ENCODE measurements at regions not wholly inside any gene's neighbourhood (a gene's known extent, or its start where the extent isn't known, plus 50 kb on each side); places are given as distances from the start of the nearest gene placed in this dataset.

- Histone ChIP-seq H3K36me3 (no peaks in the 10 kb centered on the region), H3K27me3 (no peaks in the 10 kb centered on the region), H3K9me3 (peaks cover 0 to 4% (median 0%) of the 10 kb centered on the region in 4 donors), H3K4me1 (no peaks in the 10 kb centered on the region), H3K27ac (no peak overlapping the region), H3K4me3 (no peak overlapping the region)
- no peak for ATAC-seq (ENCODE audit: low FRiP score in 2 of 2)
- DNase-seq = no peak
- no peak for TF ChIP-seq EP300 (IDR thresholded peaks at IDR 0.05)
- TF ChIP-seq, protein P1, sequence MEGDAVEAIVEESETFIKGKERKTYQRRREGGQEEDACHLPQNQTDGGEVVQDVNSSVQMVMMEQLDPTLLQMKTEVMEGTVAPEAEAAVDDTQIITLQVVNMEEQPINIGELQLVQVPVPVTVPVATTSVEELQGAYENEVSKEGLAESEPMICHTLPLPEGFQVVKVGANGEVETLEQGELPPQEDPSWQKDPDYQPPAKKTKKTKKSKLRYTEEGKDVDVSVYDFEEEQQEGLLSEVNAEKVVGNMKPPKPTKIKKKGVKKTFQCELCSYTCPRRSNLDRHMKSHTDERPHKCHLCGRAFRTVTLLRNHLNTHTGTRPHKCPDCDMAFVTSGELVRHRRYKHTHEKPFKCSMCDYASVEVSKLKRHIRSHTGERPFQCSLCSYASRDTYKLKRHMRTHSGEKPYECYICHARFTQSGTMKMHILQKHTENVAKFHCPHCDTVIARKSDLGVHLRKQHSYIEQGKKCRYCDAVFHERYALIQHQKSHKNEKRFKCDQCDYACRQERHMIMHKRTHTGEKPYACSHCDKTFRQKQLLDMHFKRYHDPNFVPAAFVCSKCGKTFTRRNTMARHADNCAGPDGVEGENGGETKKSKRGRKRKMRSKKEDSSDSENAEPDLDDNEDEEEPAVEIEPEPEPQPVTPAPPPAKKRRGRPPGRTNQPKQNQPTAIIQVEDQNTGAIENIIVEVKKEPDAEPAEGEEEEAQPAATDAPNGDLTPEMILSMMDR (IDR thresholded peaks at IDR 0.05) = no peak
- TF ChIP-seq POLR2AphosphoS5 (IDR thresholded peaks at IDR 0.05) = no peak
- TF ChIP-seq POLR2A (IDR thresholded peaks at IDR 0.05) = no peak
- 0% methylated on average over 1 of the region's 1 CpG for WGBS, 2 donors
Measured at GRCh38 chr4:60096676-60097075, 1103.5 kb upstream of the ADGRL3 start.

DNA sequence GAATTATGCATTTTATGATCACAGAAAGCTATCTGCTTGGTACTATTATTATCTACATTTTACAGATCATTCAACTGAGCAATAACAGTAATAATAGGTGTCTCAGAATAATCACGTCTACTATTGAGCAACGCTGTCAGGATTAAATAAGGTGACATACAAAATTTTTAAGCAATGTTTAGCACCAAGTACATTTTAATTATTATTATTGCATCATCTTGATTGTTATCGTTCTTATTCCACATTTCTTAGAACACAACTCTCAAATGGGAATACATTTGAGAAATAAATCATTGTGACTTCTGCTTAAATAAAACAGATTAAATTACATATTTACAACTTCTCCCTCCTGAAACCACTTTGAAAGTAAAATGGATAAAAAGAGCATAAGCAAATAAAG lies 1083.5 kb upstream of the ADGRL3 start:
- no peak for DNase-seq
- Histone ChIP-seq H3K9me3 (no peaks in the 10 kb centered on the region), H3K4me3 (no peak overlapping the region), H3K36me3 (no peaks in the 10 kb centered on the region), H3K4me1 (no peaks in the 10 kb centered on the region), H3K27me3 (no peaks in the 10 kb centered on the region), H3K27ac (no peak overlapping the region)
- no peak for ATAC-seq (ENCODE audit: low FRiP score in 2 of 2)
- TF ChIP-seq EP300 (IDR thresholded peaks at IDR 0.05) (no peak), POLR2A (IDR thresholded peaks at IDR 0.05) (no peak), POLR2AphosphoS5 (IDR thresholded peaks at IDR 0.05) (no peak)
- TF ChIP-seq, protein P1 (IDR thresholded peaks at IDR 0.05) = no peak
- 83 to 85% methylated on average over 3 of the region's 3 CpGs for WGBS, 2 donors

GRCh38 chr4:60117726-60118323 lies 1082.3 kb upstream of the ADGRL3 start:
- Histone ChIP-seq H3K36me3 (no peaks in the 10 kb centered on the region), H3K27ac (no peak overlapping the region), H3K9me3 (no peaks in the 10 kb centered on the region), H3K27me3 (no peaks in the 10 kb centered on the region), H3K4me1 (no peaks in the 10 kb centered on the region), H3K4me3 (no peak overlapping the region)
- WGBS, 2 donors = 90 to 95% methylated on average over 3 of the region's 3 CpGs
- ATAC-seq (ENCODE audit: low FRiP score in 2 of 2) (no peak), DNase-seq (no peak)
- TF ChIP-seq, protein P1 (IDR thresholded peaks at IDR 0.05) = no peak
- TF ChIP-seq POLR2AphosphoS5 (IDR thresholded peaks at IDR 0.05) = no peak
- no peak for TF ChIP-seq EP300 (IDR thresholded peaks at IDR 0.05)
- no peak for TF ChIP-seq POLR2A (IDR thresholded peaks at IDR 0.05)

DNA sequence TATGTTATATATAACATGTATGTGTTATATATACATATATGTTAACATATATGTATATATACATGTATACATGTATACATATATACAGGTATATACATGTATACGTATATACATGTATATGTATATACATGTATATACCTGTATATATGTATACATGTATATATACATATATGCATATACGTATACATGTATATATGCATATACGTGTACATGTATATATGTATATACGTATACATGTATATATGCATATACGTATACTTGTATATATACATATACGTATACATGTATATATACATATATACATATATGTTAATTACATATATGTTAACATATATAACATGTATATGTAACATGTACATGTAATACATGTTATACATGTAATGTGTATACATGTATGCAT lies 1077.3 kb upstream of the ADGRL3 start:
- Histone ChIP-seq H3K4me3 (no peak overlapping the region), H3K9me3 (no peaks in the 10 kb centered on the region), H3K27ac (no peak overlapping the region), H3K27me3 (no peaks in the 10 kb centered on the region), H3K4me1 (no peaks in the 10 kb centered on the region), H3K36me3 (no peaks in the 10 kb centered on the region)
- WGBS, 2 donors = 85 to 94% methylated on average over 6 of the region's 6 CpGs
- ATAC-seq (ENCODE audit: low FRiP score in 2 of 2) (no peak), DNase-seq (no peak)
- no peak for TF ChIP-seq POLR2A (IDR thresholded peaks at IDR 0.05)
- no peak for TF ChIP-seq POLR2AphosphoS5 (IDR thresholded peaks at IDR 0.05)
- TF ChIP-seq, protein P1 (IDR thresholded peaks at IDR 0.05) = no peak
- no peak for TF ChIP-seq EP300 (IDR thresholded peaks at IDR 0.05)

DNA sequence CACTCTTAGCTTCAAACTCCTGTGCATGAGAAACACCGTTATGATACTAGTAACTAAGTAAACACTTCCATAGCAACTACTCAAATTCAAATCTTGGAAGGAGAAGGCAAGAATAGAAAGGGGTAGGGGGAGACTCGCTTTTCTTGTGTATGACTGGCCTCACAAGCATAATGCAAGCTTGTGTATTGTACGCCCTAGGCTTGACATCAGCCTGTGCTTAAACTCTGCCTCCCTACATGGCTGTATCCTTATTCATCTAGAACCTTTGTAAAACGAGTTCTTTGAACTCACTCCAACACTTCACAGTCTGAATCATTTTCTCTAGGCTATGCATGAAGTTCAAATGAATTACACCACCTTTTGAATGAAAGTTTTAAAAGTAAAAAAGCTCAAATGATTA lies 1071.2 kb upstream of the ADGRL3 start:
- Histone ChIP-seq H3K4me3 (no peak overlapping the region), H3K27me3 (no peaks in the 10 kb centered on the region), H3K9me3 (no peaks in the 10 kb centered on the region), H3K36me3 (no peaks in the 10 kb centered on the region), H3K4me1 (no peaks in the 10 kb centered on the region), H3K27ac (no peak overlapping the region)
- 64 to 66% methylated on average over 4 of the region's 4 CpGs for WGBS, 2 donors
- no peak for TF ChIP-seq POLR2AphosphoS5 (IDR thresholded peaks at IDR 0.05)
- ATAC-seq (ENCODE audit: low FRiP score in 2 of 2) (no peak), DNase-seq (no peak)

Data from upper lobe of left lung (tissue), 6 donors.